BLaER1 (cell line): ENCODE measurements at regions not wholly inside any gene's neighbourhood (a gene's known extent, or its start where the extent isn't known, plus 50 kb on each side); places are given as distances from the start of the nearest gene placed in this dataset.

Experiments
- H3K27ac ChIP-seq: shearing (Covaris generic); formaldehyde crosslinking; 2 replicates; pipeline ENCODE4 v1.8.1; 2022
- H3K27me3 ChIP-seq: shearing (Covaris generic); formaldehyde crosslinking; 2 replicates; pipeline ENCODE4 v1.8.1; 2022
- H3K36me3 ChIP-seq: shearing (Covaris generic); formaldehyde crosslinking; 2 replicates; pipeline ENCODE4 v1.8.1; 2022
- H3K4me1 ChIP-seq: shearing (Covaris generic); formaldehyde crosslinking; 2 replicates; pipeline ENCODE4 v1.8.1; 2022
- H3K4me2 ChIP-seq: shearing (Covaris generic); formaldehyde crosslinking; 2 replicates; pipeline ENCODE4 v1.8.1; 2022
- H3K4me3 ChIP-seq: shearing (Covaris generic); formaldehyde crosslinking; 2 replicates; pipeline ENCODE4 v1.8.1; 2022
- H3K9ac ChIP-seq: shearing (Covaris generic); formaldehyde crosslinking; 2 replicates; pipeline ENCODE4 v1.8.1; 2022
- H3K9me3 ChIP-seq: shearing (Covaris generic); formaldehyde crosslinking; 2 replicates; pipeline ENCODE4 v1.8.1; 2022
- H4K20me1 ChIP-seq: shearing (Covaris generic); formaldehyde crosslinking; 2 replicates; pipeline ENCODE4 v1.8.1; 2022
- Cebpa-rat ChIP-seq: shearing (Covaris generic); IDR thresholded peaks from 2 replicates; pipeline ENCODE4 v1.8.1; 2022

DNA sequence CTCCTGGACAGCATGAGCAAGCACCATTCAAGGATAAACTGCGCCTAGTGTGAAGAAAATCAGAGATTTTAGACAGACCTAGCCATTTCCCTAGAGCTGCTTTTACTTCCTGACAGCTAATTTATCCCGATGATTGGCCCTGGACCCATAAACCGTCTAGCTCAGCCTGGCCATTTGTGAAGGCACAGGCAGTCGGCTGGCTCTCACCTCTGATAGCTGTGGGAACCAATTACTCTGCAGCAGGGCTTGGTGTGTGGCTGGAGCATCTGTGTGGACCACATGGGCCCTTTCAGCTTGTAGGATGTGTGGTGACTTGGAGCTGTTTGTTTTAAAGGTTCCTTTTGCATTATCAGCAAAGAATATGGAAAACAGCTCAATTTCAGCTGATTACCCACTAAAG, 111.1 kb upstream of the NPY start:
- Histone ChIP-seq H4K20me1 (no peaks in the 10 kb centered on the region), H3K27ac (no peak overlapping the region), H3K9ac (no peak overlapping the region), H3K36me3 (no peaks in the 10 kb centered on the region), H3K4me1 (no peaks in the 10 kb centered on the region), H3K27me3 (no peaks in the 10 kb centered on the region), H3K4me2 (no peak overlapping the region), H3K4me3 (no peak overlapping the region), H3K9me3 (no peaks in the 10 kb centered on the region)
- TF ChIP-seq Cebpa-rat: no peak

DNA sequence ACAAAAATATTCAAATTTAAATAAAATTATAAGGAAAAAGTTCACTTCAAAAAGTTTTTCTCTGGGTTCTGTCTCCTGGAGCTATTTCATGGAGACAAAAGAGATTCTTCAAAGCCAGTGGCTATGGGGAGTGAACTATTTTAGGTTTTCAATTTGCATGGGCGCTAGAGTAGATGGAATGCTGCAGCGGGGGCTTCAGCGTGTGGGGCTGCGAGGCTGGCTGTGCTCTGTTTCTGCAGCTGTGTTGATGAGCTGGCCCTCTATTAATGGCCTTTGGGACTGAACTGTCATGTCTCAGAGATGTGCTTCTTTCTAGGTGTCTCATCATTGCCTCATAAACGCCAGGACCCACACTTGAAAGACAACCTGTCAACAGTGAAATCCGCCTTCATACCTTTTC, 108.4 kb upstream of the NPY start:
- H3K27me3 ChIP-seq: no peaks in the 10 kb centered on the region; the same call in 1 of the 2 replicates
- no peak for TF ChIP-seq Cebpa-rat
- H3K9me3 ChIP-seq: no peaks in the 10 kb centered on the region
- H3K4me3 ChIP-seq: no peak overlapping the region
- H3K4me1 ChIP-seq: no peaks in the 10 kb centered on the region
- H3K4me2 ChIP-seq: no peak overlapping the region
- no peaks in the 10 kb centered on the region for H3K36me3 ChIP-seq
- H3K9ac ChIP-seq: no peak overlapping the region
- no peak overlapping the region for H3K27ac ChIP-seq
- no peaks in the 10 kb centered on the region for H4K20me1 ChIP-seq

DNA sequence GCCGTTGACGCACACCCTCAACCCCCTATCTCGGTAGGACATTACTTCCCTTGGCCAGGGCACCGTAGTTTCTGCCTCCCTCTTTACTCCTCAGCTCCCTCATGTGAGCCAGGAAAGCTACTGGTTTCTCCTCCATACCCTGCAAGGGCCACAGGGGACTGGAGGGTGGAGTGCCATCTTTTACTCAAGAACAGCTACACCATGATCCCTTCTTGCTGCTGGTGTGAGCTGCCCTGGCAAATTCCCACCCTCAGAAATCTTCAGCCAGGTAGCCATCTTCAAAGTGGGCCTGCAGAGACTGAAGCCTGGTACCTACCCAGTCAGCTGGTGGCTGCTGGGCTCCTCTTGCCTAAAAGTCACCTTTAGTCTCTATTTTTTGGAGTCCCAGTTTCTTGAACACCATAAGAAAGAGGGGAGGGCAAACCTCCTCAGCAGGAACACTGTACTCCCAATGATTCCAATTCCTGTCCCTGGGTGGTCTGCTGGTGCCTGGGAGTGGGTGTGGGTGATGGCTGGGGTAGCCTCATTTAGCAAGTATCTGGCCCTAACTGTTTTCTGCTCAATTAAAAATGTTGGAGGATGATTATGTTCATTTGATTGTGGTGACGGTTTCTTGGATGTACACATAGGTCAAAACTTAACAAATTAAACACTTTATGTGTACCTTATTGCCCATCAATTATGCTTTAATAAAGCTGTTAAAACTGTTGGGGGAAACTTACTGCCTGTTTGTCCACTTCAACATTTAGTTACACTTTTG, 105.0 kb upstream of the NPY start:
- TF ChIP-seq Cebpa-rat: no peak
- Histone ChIP-seq H3K4me3 (no peak overlapping the region), H3K9me3 (no peaks in the 10 kb centered on the region), H3K4me1 (no peaks in the 10 kb centered on the region), H4K20me1 (no peaks in the 10 kb centered on the region), H3K9ac (no peak overlapping the region), H3K36me3 (no peaks in the 10 kb centered on the region), H3K27ac (no peak overlapping the region), H3K27me3 (no peaks in the 10 kb centered on the region; the same call in 1 of the 2 replicates), H3K4me2 (no peak overlapping the region)

DNA sequence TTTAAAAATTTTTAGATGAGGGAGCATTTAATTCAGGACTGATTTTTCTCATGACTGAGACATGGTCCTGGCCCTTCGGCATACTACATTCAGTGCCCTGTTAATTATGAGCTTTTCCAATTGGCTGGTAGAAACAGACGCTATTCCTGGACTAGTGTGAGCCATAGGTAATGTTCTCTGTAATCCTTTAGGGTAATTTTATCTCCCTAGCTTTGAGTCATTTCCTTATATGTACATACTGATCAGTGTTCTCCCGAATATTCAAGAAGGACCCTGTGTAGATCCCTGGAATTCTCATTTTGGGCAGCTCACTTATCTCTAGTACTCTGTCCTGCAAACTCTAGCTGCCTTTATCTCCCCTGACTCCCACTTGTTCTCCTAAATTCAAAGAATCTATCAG, 92.6 kb upstream of the NPY start:
- Histone ChIP-seq H3K27me3 (no peaks in the 10 kb centered on the region), H3K4me3 (no peak overlapping the region), H3K27ac (no peak overlapping the region), H3K9ac (no peak overlapping the region), H3K36me3 (no peaks in the 10 kb centered on the region), H3K4me2 (no peak overlapping the region), H4K20me1 (no peaks in the 10 kb centered on the region), H3K9me3 (no peaks in the 10 kb centered on the region), H3K4me1 (no peaks in the 10 kb centered on the region)
- no peak for TF ChIP-seq Cebpa-rat

DNA sequence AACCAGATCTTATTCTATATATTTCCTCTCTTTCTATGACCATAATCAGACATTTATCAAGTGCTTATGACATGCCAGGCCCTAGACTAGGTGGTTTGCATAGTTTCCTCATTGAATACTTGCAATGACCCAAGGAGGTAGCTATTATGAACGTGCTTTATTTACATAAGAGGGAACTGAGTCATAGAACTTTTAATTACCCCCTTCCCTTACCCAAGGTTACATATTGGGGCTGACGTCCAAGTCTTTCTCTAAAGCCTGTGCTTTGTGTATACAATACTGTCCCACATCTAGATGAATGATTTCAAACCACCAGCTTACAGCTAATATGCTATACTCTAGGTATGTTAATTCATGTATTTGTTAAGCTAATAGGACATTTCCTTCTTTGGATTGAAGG, 91.9 kb upstream of the NPY start:
- TF ChIP-seq Cebpa-rat: no peak
- no peaks in the 10 kb centered on the region for H3K9me3 ChIP-seq
- no peaks in the 10 kb centered on the region for H3K4me1 ChIP-seq
- H3K27ac ChIP-seq: no peak overlapping the region
- H3K9ac ChIP-seq: no peak overlapping the region
- no peaks in the 10 kb centered on the region for H3K27me3 ChIP-seq
- H3K36me3 ChIP-seq: no peaks in the 10 kb centered on the region
- H4K20me1 ChIP-seq: no peaks in the 10 kb centered on the region
- no peak overlapping the region for H3K4me2 ChIP-seq
- H3K4me3 ChIP-seq: no peak overlapping the region

DNA sequence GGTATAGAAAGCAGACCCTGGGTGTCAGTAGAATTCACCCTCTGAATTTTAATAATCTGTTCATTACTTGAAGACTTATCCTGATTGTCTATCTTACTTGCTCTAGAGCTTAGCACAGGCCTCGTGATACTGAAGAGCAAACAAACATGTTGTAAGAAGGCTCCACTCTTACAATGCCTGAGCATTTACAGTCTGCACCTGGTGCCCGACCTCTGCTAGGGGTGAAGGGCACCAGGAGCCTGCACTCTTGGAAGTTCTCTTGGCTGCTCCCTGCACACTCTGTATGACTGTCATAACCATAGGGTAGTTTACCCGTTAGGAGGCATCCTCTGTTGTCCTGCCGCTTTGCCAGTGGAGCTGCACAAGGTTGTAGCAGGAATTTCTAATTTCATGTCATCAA, 91.3 kb upstream of the NPY start:
- H3K4me3 ChIP-seq: no peak overlapping the region
- H3K4me2 ChIP-seq: no peak overlapping the region
- no peaks in the 10 kb centered on the region for H3K27me3 ChIP-seq
- no peaks in the 10 kb centered on the region for H3K9me3 ChIP-seq
- no peak overlapping the region for H3K27ac ChIP-seq
- no peaks in the 10 kb centered on the region for H3K36me3 ChIP-seq
- no peaks in the 10 kb centered on the region for H4K20me1 ChIP-seq
- H3K4me1 ChIP-seq: no peaks in the 10 kb centered on the region
- TF ChIP-seq Cebpa-rat: no peak
- H3K9ac ChIP-seq: no peak overlapping the region

DNA sequence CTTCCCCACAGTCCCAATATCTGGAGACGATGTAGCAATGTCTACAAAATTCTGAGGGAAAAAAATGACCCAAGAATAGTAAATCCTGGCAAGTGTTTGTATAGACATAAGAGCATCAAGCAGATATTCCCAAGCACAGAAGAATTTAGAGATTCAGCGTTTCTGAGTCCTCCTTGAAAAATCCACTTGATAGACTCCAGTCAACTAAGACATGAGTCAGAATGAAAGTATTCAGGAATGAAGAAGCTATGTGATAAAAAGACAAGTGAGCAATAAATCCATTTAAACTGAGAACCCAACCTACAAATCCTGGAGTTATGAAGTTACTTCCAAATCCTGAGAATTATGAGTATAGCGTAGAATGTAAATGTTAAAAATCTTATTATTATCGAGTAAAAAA, 86.1 kb upstream of the NPY start:
- H4K20me1 ChIP-seq: no peaks in the 10 kb centered on the region
- no peaks in the 10 kb centered on the region for H3K9me3 ChIP-seq
- no peak overlapping the region for H3K27ac ChIP-seq
- H3K36me3 ChIP-seq: no peaks in the 10 kb centered on the region
- H3K4me2 ChIP-seq: no peak overlapping the region
- peaks cover 18% of the 10 kb centered on the region for H3K4me1 ChIP-seq
- H3K9ac ChIP-seq: no peak overlapping the region
- no peak for TF ChIP-seq Cebpa-rat
- no peak overlapping the region for H3K4me3 ChIP-seq
- no peaks in the 10 kb centered on the region for H3K27me3 ChIP-seq

DNA sequence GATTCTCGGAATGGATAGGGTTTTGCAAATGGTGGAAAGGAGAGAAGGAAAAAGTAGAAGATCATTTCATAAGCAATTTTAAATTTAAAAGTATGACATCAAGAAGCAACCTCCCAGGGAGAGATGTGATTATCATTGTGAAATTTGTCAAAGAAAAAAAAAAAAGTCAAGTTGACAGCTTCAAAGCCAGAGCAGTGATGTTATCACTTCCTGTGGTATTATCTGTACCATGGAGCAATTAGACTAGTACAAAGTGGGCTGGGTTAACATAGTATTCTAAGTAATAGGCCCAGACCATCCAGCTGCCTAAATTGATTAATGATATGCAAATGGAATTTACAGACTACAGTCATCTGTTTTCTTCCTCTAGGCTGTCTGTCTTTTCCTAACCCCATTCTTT, 84.0 kb upstream of the NPY start:
- no peaks in the 10 kb centered on the region for H4K20me1 ChIP-seq
- H3K27me3 ChIP-seq: no peaks in the 10 kb centered on the region
- no peaks in the 10 kb centered on the region for H3K36me3 ChIP-seq
- H3K9me3 ChIP-seq: no peaks in the 10 kb centered on the region
- peaks cover 18% of the 10 kb centered on the region for H3K4me1 ChIP-seq
- no peak overlapping the region for H3K9ac ChIP-seq
- TF ChIP-seq Cebpa-rat: no peak
- H3K4me2 ChIP-seq: peak overlapping the region; percentile 63
- no peak overlapping the region for H3K4me3 ChIP-seq
- H3K27ac ChIP-seq: 0 out of 2 replicates have a peak overlapping the region, but pooled peaks have one; percentile 1

DNA sequence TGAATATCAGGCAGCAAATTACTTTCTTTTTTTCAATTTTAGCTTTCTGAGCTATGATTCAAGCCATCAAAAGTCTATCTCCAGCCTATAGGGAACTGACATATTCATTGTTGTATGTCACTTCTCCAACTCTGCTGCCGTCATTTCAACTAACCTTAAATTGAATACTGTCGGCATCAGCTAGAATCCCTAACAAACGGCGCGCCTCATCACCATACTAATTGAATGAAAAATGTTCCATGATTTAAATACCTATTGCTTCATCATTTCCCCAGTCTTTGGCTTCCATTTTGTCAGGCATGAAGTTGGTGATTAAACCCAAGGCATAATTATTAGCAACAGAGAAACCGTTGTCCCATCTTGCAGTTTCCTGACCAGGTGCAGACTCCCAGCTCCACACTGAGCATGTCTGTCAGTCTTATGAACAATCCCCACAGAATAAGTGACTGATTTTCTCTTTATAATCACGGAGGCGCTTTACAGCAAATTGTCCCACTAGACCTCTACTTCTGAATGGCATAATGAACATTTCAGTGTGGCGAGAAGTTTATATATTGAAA, 83.5 kb upstream of the NPY start:
- Histone ChIP-seq H3K4me2 (peak overlapping the region; percentile 63), H3K36me3 (no peaks in the 10 kb centered on the region), H3K4me1 (peaks cover 18% of the 10 kb centered on the region), H3K9me3 (no peaks in the 10 kb centered on the region), H3K27me3 (no peaks in the 10 kb centered on the region), H3K4me3 (no peak overlapping the region), H3K27ac (peak overlapping the region; percentile 5; the same call in 1 of the 2 replicates), H4K20me1 (no peaks in the 10 kb centered on the region), H3K9ac (no peak overlapping the region)
- TF ChIP-seq Cebpa-rat: no peak

DNA sequence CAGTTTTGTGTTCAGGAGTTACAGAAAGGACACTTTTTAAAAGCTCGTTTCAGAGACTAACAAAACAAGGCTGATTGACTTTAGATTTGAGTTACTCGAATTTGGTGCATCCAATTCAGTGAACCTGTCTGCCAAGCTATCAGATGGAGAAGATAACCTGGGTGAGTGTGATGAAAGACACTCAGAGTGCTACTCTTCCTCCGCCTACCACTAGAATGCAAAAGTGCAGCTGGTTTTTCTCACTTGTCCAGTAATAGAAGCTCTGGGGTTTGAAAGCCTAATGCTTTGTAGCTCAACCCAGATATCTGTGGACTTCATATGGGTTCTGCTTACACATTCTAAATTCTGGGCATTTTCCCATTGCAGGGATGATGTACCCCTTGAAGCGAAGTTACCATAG, 82.8 kb upstream of the NPY start:
- Histone ChIP-seq H3K36me3 (no peaks in the 10 kb centered on the region), H4K20me1 (no peaks in the 10 kb centered on the region), H3K4me3 (no peak overlapping the region), H3K9ac (no peak overlapping the region), H3K9me3 (no peaks in the 10 kb centered on the region), H3K4me1 (peaks cover 18% of the 10 kb centered on the region), H3K27me3 (no peaks in the 10 kb centered on the region), H3K27ac (no peak overlapping the region), H3K4me2 (peak overlapping the region; percentile 63)
- no peak for TF ChIP-seq Cebpa-rat
